ENCODE measurements at regions not wholly inside any gene's neighbourhood (a gene's known extent, or its start where the extent isn't known, plus 50 kb on each side); places are given as distances from the start of the nearest gene placed in this dataset.

- no peak for TF ChIP-seq TEAD1 (CRISPR knock-in tag; IDR thresholded peaks at IDR 0.05)
- no peak for TF ChIP-seq ZNF425 (CRISPR knock-in tag; conservative IDR thresholded peaks at IDR 0.05)
- TF ChIP-seq FOXP1 (CRISPR knock-in tag; IDR thresholded peaks at IDR 0.05; ENCODE audit: borderline replicate concordance), result no peak
- no peak for TF ChIP-seq AFF4 (CRISPR knock-in tag; IDR thresholded peaks at IDR 0.05; ENCODE audit: borderline replicate concordance)
These were observed 139.5 kb downstream of the ZNF326 start (continued) for GRCh38 chr1:90134175-90134955.

- peaks cover 10% of the 10 kb centered on the region for H3K4me1 Mint-ChIP-seq
- TF ChIP-seq PRRX2 (CRISPR knock-in tag; IDR thresholded peaks at IDR 0.05) (no peak), ETV6 (CRISPR knock-in tag; IDR thresholded peaks at IDR 0.05) (no peak), E2F1 (CRISPR knock-in tag; IDR thresholded peaks at IDR 0.05) (no peak), JUN (CRISPR knock-in tag; IDR thresholded peaks at IDR 0.05) (no peak), ATF6 (CRISPR knock-in tag; IDR thresholded peaks at IDR 0.05) (no peak), ZNF532 (CRISPR knock-in tag; IDR thresholded peaks at IDR 0.05; ENCODE audit: borderline replicate concordance) (no peak), FOXK1 (CRISPR knock-in tag; IDR thresholded peaks at IDR 0.05) (no peak), NFE2L1 (CRISPR knock-in tag; IDR thresholded peaks at IDR 0.05) (no peak), MAX (CRISPR knock-in tag; IDR thresholded peaks at IDR 0.05) (no peak), JAZF1 (CRISPR knock-in tag; IDR thresholded peaks at IDR 0.05) (no peak), KAT7 (CRISPR knock-in tag; IDR thresholded peaks at IDR 0.05; ENCODE audit: borderline replicate concordance) (no peak), HMGA2 (CRISPR knock-in tag; IDR thresholded peaks at IDR 0.05) (no peak), ZNF416 (CRISPR knock-in tag; IDR thresholded peaks at IDR 0.05) (no peak), TP53 (CRISPR knock-in tag; IDR thresholded peaks at IDR 0.05) (no peak)
These were observed 138.2 kb downstream of the ZNF326 start for GRCh38 chr1:90133133-90133532.

More at GRCh38 chr1:90133133-90133532, 138.2 kb downstream of the ZNF326 start:
- ChIA-PET POLR2A (no interaction called here), CTCF (interaction anchor here (0.5 to 3.0 kb wide), 32 partner anchors 10 to 591 kb away, joined by 3 to 14 read pairs (median 3); no protein-coding TSS in a partner anchor)
- Mint-ChIP-seq H3K27me3 (ENCODE audit: low read depth) (no peaks in the 10 kb centered on the region), H3K4me3 (no peak overlapping the region), H3K36me3 (peaks cover 9% of the 10 kb centered on the region), H3K27ac (no peak overlapping the region), H3K9me3 (peaks cover 20% of the 10 kb centered on the region)
- peak; percentile 80 for ATAC-seq
- peak; percentile 28 for DNase-seq (ENCODE audit: low spot score)

Data from WTC11 (cell line).